Natural killer cell (primary cell): ENCODE measurements at regions not wholly inside any gene's neighbourhood (a gene's known extent, or its start where the extent isn't known, plus 50 kb on each side); places are given as distances from the start of the nearest gene placed in this dataset.

Experiments used
- ATAC-seq, 3 donors: fragments of 150-1000 bp in 2 of 3; fragments of 200-7000 bp in 1 of 3; cut with Tn5 transposase; 1 replicate in 1 of 3; 2 replicates in 2 of 3; pipeline ENCODE4 v1.10.0; 2021; ENCODE audit warnings: mild to moderate bottlenecking in 2 of 3, moderate library complexity in 2 of 3
- DNase-seq, 2 donors: peaks; one replicate each; pipeline versions ENCODE4 v3.0.0 to v3.0.0-alpha.2; 2013 to 2021; ENCODE audit warnings: mixed read lengths in 1 of 2
- H3K27ac ChIP-seq: one replicate; pipeline ENCODE4 v1.5.1; 2013; ENCODE audit warnings: mild to moderate bottlenecking, low read length
- H3K27me3 ChIP-seq: one replicate; pipeline ENCODE4 v1.6.1; 2013; ENCODE audit warnings: low read length; ENCODE audit not compliant: control insufficient read depth, insufficient read depth
- H3K36me3 ChIP-seq: one replicate; pipeline ENCODE4 v1.6.1; 2013; ENCODE audit warnings: low read length; ENCODE audit not compliant: control insufficient read depth, insufficient read depth
- H3K4me1 ChIP-seq: one replicate; pipeline ENCODE4 v1.6.1; 2013; ENCODE audit warnings: low read length; ENCODE audit not compliant: control insufficient read depth, insufficient read depth
- H3K4me3 ChIP-seq: one replicate; pipeline ENCODE4 v1.5.1; 2013; ENCODE audit warnings: low read length
- H3K9me3 ChIP-seq: one replicate; pipeline ENCODE4 v1.6.1; 2013; ENCODE audit warnings: low read length; ENCODE audit not compliant: control insufficient read depth, insufficient read depth
- H3K27ac Mint-ChIP-seq, 2 donors: one replicate each; pipeline ENCODE4 v1.8.0; 2022; ENCODE audit warnings: mild to moderate bottlenecking in 2 of 2, mixed read lengths in 2 of 2, moderate library complexity in 1 of 2
- H3K27me3 Mint-ChIP-seq, 2 donors: one replicate each; pipeline ENCODE4 v1.8.0; 2022; ENCODE audit warnings: low read depth in 2 of 2, mixed read lengths in 2 of 2
- H3K36me3 Mint-ChIP-seq: one replicate; pipeline ENCODE4 v1.8.0; 2022; ENCODE audit warnings: mixed read lengths
- H3K4me1 Mint-ChIP-seq, 2 donors: one replicate each; pipeline ENCODE4 v1.8.0; 2022; ENCODE audit warnings: mixed read lengths in 2 of 2
- H3K4me3 Mint-ChIP-seq: one replicate; pipeline ENCODE4 v1.8.0; 2022; ENCODE audit warnings: mild to moderate bottlenecking, moderate library complexity, mixed read lengths
- H3K9me3 Mint-ChIP-seq, 2 donors: one replicate each; pipeline ENCODE4 v1.8.0; 2022; ENCODE audit warnings: mixed read lengths in 2 of 2
- WGBS: methylation state at CpG from one replicate; pipeline ENCODE4 v1.1.7; 2013; ENCODE audit warnings: missing lambda C conversion rate; ENCODE audit not compliant: insufficient coverage; 5-methylcytosine and 5-hydroxymethylcytosine counted together
- intact Hi-C: fragments of 100-400 bp; cut with micrococcal nuclease; formaldehyde crosslinking; loops from one replicate; pipeline ENCODE4 v1.14.2; 2022
- TF ChIP-seq, protein P1 (sequence below): fragments of 200-600 bp; IDR thresholded peaks from one replicate; pipeline ENCODE4 v1.8.0; 2022; ENCODE audit warnings: antibody characterized with exemption

- TF ChIP-seq, protein P1, sequence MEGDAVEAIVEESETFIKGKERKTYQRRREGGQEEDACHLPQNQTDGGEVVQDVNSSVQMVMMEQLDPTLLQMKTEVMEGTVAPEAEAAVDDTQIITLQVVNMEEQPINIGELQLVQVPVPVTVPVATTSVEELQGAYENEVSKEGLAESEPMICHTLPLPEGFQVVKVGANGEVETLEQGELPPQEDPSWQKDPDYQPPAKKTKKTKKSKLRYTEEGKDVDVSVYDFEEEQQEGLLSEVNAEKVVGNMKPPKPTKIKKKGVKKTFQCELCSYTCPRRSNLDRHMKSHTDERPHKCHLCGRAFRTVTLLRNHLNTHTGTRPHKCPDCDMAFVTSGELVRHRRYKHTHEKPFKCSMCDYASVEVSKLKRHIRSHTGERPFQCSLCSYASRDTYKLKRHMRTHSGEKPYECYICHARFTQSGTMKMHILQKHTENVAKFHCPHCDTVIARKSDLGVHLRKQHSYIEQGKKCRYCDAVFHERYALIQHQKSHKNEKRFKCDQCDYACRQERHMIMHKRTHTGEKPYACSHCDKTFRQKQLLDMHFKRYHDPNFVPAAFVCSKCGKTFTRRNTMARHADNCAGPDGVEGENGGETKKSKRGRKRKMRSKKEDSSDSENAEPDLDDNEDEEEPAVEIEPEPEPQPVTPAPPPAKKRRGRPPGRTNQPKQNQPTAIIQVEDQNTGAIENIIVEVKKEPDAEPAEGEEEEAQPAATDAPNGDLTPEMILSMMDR, result no peak
- H3K27me3 ChIP-seq, result no peaks in the 10 kb centered on the region
- H3K9me3 Mint-ChIP-seq, result peaks cover 5 to 16% of the 10 kb centered on the region in 2 donors
Measured at GRCh38 chr13:39215971-39216370, 177.7 kb downstream of the NHLRC3 start.

GRCh38 chr13:39217471-39217870, 179.2 kb downstream of the NHLRC3 start:
- WGBS, result 93% methylated on average over 3 of the region's 3 CpGs

More at GRCh38 chr13:39215971-39216370, 177.7 kb downstream of the NHLRC3 start:
- H3K4me3 ChIP-seq, result no peak overlapping the region
- H3K27ac Mint-ChIP-seq, result no peak overlapping the region
- H3K27ac ChIP-seq, result no peak overlapping the region
- peaks cover 0 to 3% of the 10 kb centered on the region in 2 donors for H3K27me3 Mint-ChIP-seq
- H3K4me1 ChIP-seq, result no peaks in the 10 kb centered on the region
- DNase-seq, result no peak
- intact Hi-C loops, result no loop called here
- no peaks in the 10 kb centered on the region for H3K36me3 ChIP-seq
- H3K36me3 Mint-ChIP-seq, result no peaks in the 10 kb centered on the region
- H3K9me3 ChIP-seq, result no peaks in the 10 kb centered on the region
- WGBS, result 90% methylated on average over 8 of the region's 8 CpGs
- H3K4me1 Mint-ChIP-seq, result no peaks in the 10 kb centered on the region
- no peak overlapping the region for H3K4me3 Mint-ChIP-seq
- no peak for ATAC-seq

DNA sequence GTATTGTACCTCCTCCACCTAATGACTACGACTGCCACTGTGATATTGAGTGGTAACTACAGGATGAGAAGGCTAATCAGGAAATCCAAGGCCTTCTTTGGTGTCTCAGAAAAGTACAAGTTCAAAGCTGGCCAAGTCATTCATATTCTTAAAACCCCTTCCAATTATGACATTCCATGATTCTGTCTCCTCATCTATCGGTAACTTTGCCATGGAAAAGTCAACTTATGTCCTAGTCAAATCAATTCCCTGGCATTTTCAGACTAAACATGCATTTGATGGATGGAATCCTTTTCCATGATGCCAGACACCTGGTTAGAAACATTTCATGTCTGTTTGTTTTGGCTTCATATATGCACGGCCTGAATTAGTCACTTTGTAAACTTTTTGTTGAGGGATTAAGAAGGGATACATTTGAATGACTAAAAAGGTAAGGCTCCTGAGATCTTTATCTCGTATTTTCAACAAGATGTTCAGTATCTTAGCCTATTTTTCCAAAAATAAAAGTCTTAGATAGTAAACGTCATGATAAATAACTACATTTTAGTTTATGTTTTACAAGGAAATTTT, 186.5 kb downstream of the NHLRC3 start:
- intact Hi-C loops, result no loop called here
- peaks cover 0 to 5% of the 10 kb centered on the region in 2 donors for H3K9me3 Mint-ChIP-seq
- H3K36me3 Mint-ChIP-seq, result no peaks in the 10 kb centered on the region
- TF ChIP-seq, protein P1, result no peak
- ATAC-seq (no peak), DNase-seq (no peak)
- no peaks in the 10 kb centered on the region for H3K27me3 ChIP-seq
- H3K27ac ChIP-seq, result no peak overlapping the region
- H3K9me3 ChIP-seq, result no peaks in the 10 kb centered on the region
- no peaks in the 10 kb centered on the region for H3K4me1 Mint-ChIP-seq
- no peaks in the 10 kb centered on the region for H3K4me1 ChIP-seq
- no peak overlapping the region for H3K27ac Mint-ChIP-seq
- WGBS, result 89% methylated on average over 3 of the region's 5 CpGs
- no peak overlapping the region for H3K4me3 ChIP-seq
- no peaks in the 10 kb centered on the region for H3K36me3 ChIP-seq
- no peak overlapping the region for H3K4me3 Mint-ChIP-seq
- H3K27me3 Mint-ChIP-seq, result no peaks in the 10 kb centered on the region

More at GRCh38 chr13:39217471-39217870, 179.2 kb downstream of the NHLRC3 start:
- TF ChIP-seq, protein P1, result no peak
- H3K27ac ChIP-seq, result no peak overlapping the region
- H3K4me1 Mint-ChIP-seq, result no peaks in the 10 kb centered on the region
- no peak overlapping the region for H3K4me3 ChIP-seq
- peaks cover 4 to 10% of the 10 kb centered on the region in 2 donors for H3K9me3 Mint-ChIP-seq
- H3K36me3 Mint-ChIP-seq, result no peaks in the 10 kb centered on the region
- DNase-seq (no peak), ATAC-seq (no peak)
- no peak overlapping the region for H3K27ac Mint-ChIP-seq
- no peak overlapping the region for H3K4me3 Mint-ChIP-seq
- intact Hi-C loops, result no loop called here
- H3K36me3 ChIP-seq, result no peaks in the 10 kb centered on the region
- H3K9me3 ChIP-seq, result no peaks in the 10 kb centered on the region
- peaks cover 0 to 3% of the 10 kb centered on the region in 2 donors for H3K27me3 Mint-ChIP-seq
- H3K4me1 ChIP-seq, result no peaks in the 10 kb centered on the region
- no peaks in the 10 kb centered on the region for H3K27me3 ChIP-seq

DNA sequence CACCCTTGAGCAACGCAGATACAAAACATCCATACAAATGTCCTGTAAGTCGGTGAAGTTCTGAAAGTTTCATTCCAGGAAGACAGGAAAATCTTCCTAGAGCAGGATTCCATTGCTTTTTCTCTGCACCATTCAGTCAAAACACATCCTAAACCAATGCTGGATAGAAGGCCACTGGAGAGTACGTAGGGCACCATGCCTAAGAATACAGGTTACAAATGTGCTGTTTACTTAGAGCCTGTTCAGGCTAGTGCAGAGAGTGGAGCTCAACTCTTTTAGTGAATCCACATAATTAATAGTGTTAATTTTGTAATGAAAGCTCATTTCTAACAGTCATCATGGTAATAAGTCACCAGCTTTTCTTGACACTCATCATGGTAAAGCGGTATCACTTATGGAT, 187.6 kb downstream of the NHLRC3 start:
- H3K27me3 ChIP-seq, result no peaks in the 10 kb centered on the region
- WGBS, result 96% methylated on average over 4 of the region's 4 CpGs
- Mint-ChIP-seq H3K27ac (no peak overlapping the region), H3K27me3 (no peaks in the 10 kb centered on the region), H3K9me3 (peaks cover 0 to 5% of the 10 kb centered on the region in 2 donors), H3K36me3 (no peaks in the 10 kb centered on the region), H3K4me3 (no peak overlapping the region), H3K4me1 (no peaks in the 10 kb centered on the region)
- TF ChIP-seq, protein P1, result no peak
- DNase-seq, result no peak
- H3K27ac ChIP-seq, result no peak overlapping the region
- no peaks in the 10 kb centered on the region for H3K9me3 ChIP-seq
- no peaks in the 10 kb centered on the region for H3K36me3 ChIP-seq
- no peaks in the 10 kb centered on the region for H3K4me1 ChIP-seq
- intact Hi-C loops, result no loop called here
- no peak overlapping the region for H3K4me3 ChIP-seq
- ATAC-seq, result no peak
